GM21423 (cell line): ENCODE measurements at regions not wholly inside any gene's neighbourhood (a gene's known extent, or its start where the extent isn't known, plus 50 kb on each side); places are given as distances from the start of the nearest gene placed in this dataset.

Experiments
- ATAC-seq: cut with Tn5 transposase; IDR thresholded peaks from one replicate; pipeline ENCODE4 v1.9.1; 2021; ENCODE audit warnings: mild to moderate bottlenecking, moderate library complexity; ENCODE audit not compliant: unreplicated experiment

GRCh38 chr18:41155910-41156851 is 798.9 kb upstream of the PIK3C3 start:
- no peak for ATAC-seq

GRCh38 chr18:41155025-41155424 is 800.0 kb upstream of the PIK3C3 start:
- ATAC-seq: no peak

- no peak for ATAC-seq
Observed at GRCh38 chr18:41153871-41154270, 801.2 kb upstream of the PIK3C3 start.

GRCh38 chr18:41150316-41150715 is 804.7 kb upstream of the PIK3C3 start:
- ATAC-seq: no peak

GRCh38 chr18:41146301-41146700 is 808.7 kb upstream of the PIK3C3 start:
- no peak for ATAC-seq

- ATAC-seq: no peak
Observed at GRCh38 chr18:41145516-41145915, 809.5 kb upstream of the PIK3C3 start.

- ATAC-seq: no peak
Observed at GRCh38 chr18:41144441-41144840, 810.6 kb upstream of the PIK3C3 start.

- ATAC-seq: no peak
Observed at GRCh38 chr18:41140506-41140905, 814.5 kb upstream of the PIK3C3 start.

- no peak for ATAC-seq
Observed at GRCh38 chr18:41135146-41135545, 819.9 kb upstream of the PIK3C3 start.

- ATAC-seq: no peak
Observed at GRCh38 chr18:41134426-41134825, 820.6 kb upstream of the PIK3C3 start.

- ATAC-seq: no peak
Observed at GRCh38 chr18:41131050-41131449, 824.0 kb upstream of the PIK3C3 start.

GRCh38 chr18:41128545-41128944 is 826.5 kb upstream of the PIK3C3 start:
- ATAC-seq: no peak

GRCh38 chr18:41128126-41128525 is 826.9 kb upstream of the PIK3C3 start:
- no peak for ATAC-seq

GRCh38 chr18:41126541-41127235 is 828.3 kb upstream of the PIK3C3 start:
- ATAC-seq: no peak

GRCh38 chr18:41121116-41121826 is 833.8 kb upstream of the PIK3C3 start:
- ATAC-seq: no peak

- ATAC-seq: no peak
Observed at GRCh38 chr18:41119031-41119430, 836.0 kb upstream of the PIK3C3 start.

- ATAC-seq: no peak
Observed at GRCh38 chr18:41113885-41114482, 841.0 kb upstream of the PIK3C3 start.

GRCh38 chr18:41099451-41099850 is 855.6 kb upstream of the PIK3C3 start:
- no peak for ATAC-seq

- no peak for ATAC-seq
Observed at GRCh38 chr18:41096504-41096903, 858.5 kb upstream of the PIK3C3 start.

- no peak for ATAC-seq
Observed at GRCh38 chr18:41077076-41077475, 878.0 kb upstream of the PIK3C3 start.

GRCh38 chr18:41075212-41075611 is 879.8 kb upstream of the PIK3C3 start:
- no peak for ATAC-seq
